Gastrocnemius medialis (tissue), 4 donors: ENCODE measurements at regions not wholly inside any gene's neighbourhood (a gene's known extent, or its start where the extent isn't known, plus 50 kb on each side); places are given as distances from the start of the nearest gene placed in this dataset.

Experiments
- ATAC-seq, 2 donors: fragments of 150-250 bp; one replicate each; pipeline ENCODE4 v1.9.1; 2016
- DNase-seq, 2 donors: peaks; one replicate each; pipeline ENCODE4 v3.0.0-alpha.2; 2019
- H3K27ac ChIP-seq, 4 donors: fragments of 200-600 bp; sonication (generic); 1 replicate in 1 of 4; 2 replicates in 3 of 4; pipeline ENCODE4 v1.5.1; 2016 to 2018; ENCODE audit warnings: mild to moderate bottlenecking in 2 of 4, moderate library complexity in 1 of 4
- H3K27me3 ChIP-seq, 3 donors: fragments of 200-600 bp; sonication (generic) in 2 of 3; 1 replicate in 1 of 3; 2 replicates in 2 of 3; pipeline versions ENCODE4 v1.5.1 to v1.6.0; 2016 to 2019; ENCODE audit warnings: mild to moderate bottlenecking in 1 of 3, moderate library complexity in 1 of 3
- H3K36me3 ChIP-seq, 2 donors: fragments of 200-600 bp; sonication (generic) in 1 of 2; one replicate each; pipeline ENCODE4 v1.5.1; 2017 to 2018
- H3K4me1 ChIP-seq, 2 donors: fragments of 200-600 bp; sonication (generic) in 1 of 2; one replicate each; pipeline ENCODE4 v1.5.1; 2016 to 2017; ENCODE audit warnings: mild to moderate bottlenecking in 2 of 2
- H3K4me3 ChIP-seq, 4 donors: fragments of 200-600 bp; sonication (generic) in 3 of 4; 1 replicate in 1 of 4; 2 replicates in 3 of 4; pipeline ENCODE4 v1.5.1; 2016 to 2019; ENCODE audit warnings: mild to moderate bottlenecking in 2 of 4
- H3K9me3 ChIP-seq, 3 donors: fragments of 200-600 bp; sonication (generic) in 2 of 3; 1 replicate in 1 of 3; 2 replicates in 2 of 3; pipeline ENCODE4 v1.5.1; 2016 to 2019
- POLR2A ChIP-seq, 2 donors: fragments of 450-650 bp; IDR thresholded peaks; one replicate each; pipeline ENCODE4 v1.6.1; 2017; ENCODE audit warnings: antibody characterized with exemption in 2 of 2, mild to moderate bottlenecking in 2 of 2, moderate library complexity in 2 of 2
- in situ Hi-C, 4 donors: fragments of 200-750 bp; cut with MboI; loops; one replicate each; pipeline versions ENCODE4 v1.15.0 to v1.8.0; 2017; ENCODE audit warnings: low sequenced_read_pairs in 4 of 4
- intact Hi-C: fragments of 100-400 bp; cut with DNase I; formaldehyde crosslinking; loops from one replicate; pipeline ENCODE4 v1.15.1; 2023; ENCODE audit warnings: low total_unique reads
- TF ChIP-seq, protein P1 (sequence below), 5 experiments: fragments of 450-650 bp in 3 of 5; fragments of 200-600 bp in 2 of 5; sonication (generic) in 2 of 5; IDR thresholded peaks in 4 of 5; conservative IDR thresholded peaks in 1 of 5; 1 replicate in 4 of 5; 2 replicates in 1 of 5; pipeline ENCODE4 v1.5.1; 2016 to 2019; ENCODE audit warnings: antibody characterized with exemption in 5 of 5, mild to moderate bottlenecking in 3 of 5, moderate library complexity in 3 of 5

DNA sequence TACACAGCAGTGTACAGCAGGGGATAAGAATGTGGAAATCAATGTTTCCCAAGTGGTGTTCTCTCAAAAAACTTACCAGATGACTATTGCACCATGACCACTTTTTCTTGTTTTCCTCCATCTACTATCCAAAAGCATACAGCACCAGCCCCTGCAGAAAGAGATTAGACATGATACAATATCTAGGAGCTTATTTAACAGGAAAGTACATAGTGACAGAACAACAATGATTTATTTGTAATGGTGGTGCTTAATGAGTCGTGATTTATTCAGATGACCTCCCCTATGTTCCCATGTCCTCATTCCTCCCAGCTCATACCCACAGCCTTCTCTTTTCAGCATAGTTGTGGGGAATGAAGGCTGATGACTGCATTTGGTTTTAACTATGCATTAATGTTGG lies 413.6 kb downstream of the BTG1 start:
- Histone ChIP-seq H3K36me3 (no peaks in the 10 kb centered on the region), H3K27me3 (no peaks in the 10 kb centered on the region), H3K27ac (no peak overlapping the region), H3K4me3 (no peak overlapping the region), H3K9me3 (no peaks in the 10 kb centered on the region), H3K4me1 (no peaks in the 10 kb centered on the region)
- intact Hi-C loops = no loop called here
- DNase-seq = no peak
- in situ Hi-C loops = no loop called here
- TF ChIP-seq POLR2A (IDR thresholded peaks at IDR 0.05) = no peak
- TF ChIP-seq, protein P1, sequence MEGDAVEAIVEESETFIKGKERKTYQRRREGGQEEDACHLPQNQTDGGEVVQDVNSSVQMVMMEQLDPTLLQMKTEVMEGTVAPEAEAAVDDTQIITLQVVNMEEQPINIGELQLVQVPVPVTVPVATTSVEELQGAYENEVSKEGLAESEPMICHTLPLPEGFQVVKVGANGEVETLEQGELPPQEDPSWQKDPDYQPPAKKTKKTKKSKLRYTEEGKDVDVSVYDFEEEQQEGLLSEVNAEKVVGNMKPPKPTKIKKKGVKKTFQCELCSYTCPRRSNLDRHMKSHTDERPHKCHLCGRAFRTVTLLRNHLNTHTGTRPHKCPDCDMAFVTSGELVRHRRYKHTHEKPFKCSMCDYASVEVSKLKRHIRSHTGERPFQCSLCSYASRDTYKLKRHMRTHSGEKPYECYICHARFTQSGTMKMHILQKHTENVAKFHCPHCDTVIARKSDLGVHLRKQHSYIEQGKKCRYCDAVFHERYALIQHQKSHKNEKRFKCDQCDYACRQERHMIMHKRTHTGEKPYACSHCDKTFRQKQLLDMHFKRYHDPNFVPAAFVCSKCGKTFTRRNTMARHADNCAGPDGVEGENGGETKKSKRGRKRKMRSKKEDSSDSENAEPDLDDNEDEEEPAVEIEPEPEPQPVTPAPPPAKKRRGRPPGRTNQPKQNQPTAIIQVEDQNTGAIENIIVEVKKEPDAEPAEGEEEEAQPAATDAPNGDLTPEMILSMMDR (IDR thresholded peaks at IDR 0.05 in 4 of 5, conservative IDR thresholded peaks at IDR 0.05 in 1 of 5) = no peak
- no peak for ATAC-seq

DNA sequence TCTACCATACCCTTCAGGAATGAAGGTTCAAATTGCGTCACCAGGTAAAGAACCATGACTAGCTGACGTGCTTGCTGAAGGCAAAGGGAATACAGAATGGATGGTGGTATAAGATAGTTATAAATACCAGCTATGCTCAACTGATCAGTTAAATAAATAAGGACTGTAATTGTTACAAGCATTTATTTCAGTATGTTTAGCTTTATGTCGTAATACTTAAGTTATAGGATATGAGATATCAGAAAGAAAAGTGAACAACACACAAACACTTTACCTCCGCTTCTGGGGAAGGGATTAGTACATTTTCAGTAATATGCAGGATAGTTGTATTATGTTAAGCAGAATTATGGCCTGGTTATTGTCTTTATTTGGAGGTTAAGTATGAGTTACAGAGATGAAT lies 416.1 kb downstream of the BTG1 start:
- Histone ChIP-seq H3K27ac (no peak overlapping the region), H3K4me1 (no peaks in the 10 kb centered on the region), H3K4me3 (no peak overlapping the region), H3K36me3 (no peaks in the 10 kb centered on the region), H3K27me3 (no peaks in the 10 kb centered on the region), H3K9me3 (no peaks in the 10 kb centered on the region)
- no peak for DNase-seq
- intact Hi-C loops (no loop called here), in situ Hi-C loops (no loop called here)
- TF ChIP-seq, protein P1 (IDR thresholded peaks at IDR 0.05 in 4 of 5, conservative IDR thresholded peaks at IDR 0.05 in 1 of 5) = no peak
- TF ChIP-seq POLR2A (IDR thresholded peaks at IDR 0.05) = no peak
- ATAC-seq = no peak

DNA sequence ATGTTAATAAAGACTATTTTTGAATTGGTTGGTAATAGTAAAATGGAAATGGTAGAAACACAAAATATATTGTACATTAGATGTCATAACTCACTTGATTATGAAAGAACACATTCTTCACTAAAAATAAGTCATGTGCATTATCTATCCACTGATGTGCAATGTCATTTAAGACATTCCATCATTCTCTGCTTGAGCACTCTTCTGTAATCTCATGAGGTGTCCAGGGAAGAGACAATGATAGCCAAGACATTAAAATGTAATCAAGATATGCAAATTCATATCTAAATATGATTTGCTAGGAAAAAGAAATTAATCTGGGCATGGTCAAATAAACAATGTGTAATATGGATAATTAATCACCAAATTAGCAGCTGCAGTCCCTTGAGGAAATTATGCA lies 422.5 kb downstream of the BTG1 start:
- intact Hi-C loops = no loop called here

DNA sequence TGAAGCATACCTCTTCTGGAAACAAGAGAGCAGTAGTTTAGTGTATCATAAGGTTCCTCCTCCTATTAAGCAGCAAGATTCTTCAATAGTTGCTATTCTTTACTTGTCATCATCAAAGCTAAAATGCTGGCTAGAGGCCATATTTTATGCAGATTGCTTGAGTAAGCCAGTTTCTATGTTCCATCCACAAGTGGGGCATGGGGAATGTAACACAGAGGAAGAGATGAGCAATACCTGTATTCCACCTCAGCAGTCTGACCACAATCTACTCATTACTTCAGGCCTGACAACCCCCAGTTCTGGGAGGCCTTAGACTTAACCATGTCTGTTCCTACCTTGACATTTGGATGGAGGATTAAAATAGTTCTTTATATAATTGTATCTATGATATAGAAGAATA lies 423.6 kb downstream of the BTG1 start:
- no peak for ATAC-seq

More for the DNA sequence above, 422.5 kb downstream of the BTG1 start:
- no peak for DNase-seq
- Histone ChIP-seq H3K4me1 (no peaks in the 10 kb centered on the region), H3K36me3 (no peaks in the 10 kb centered on the region), H3K27ac (no peak overlapping the region), H3K9me3 (no peaks in the 10 kb centered on the region), H3K27me3 (no peaks in the 10 kb centered on the region), H3K4me3 (no peak overlapping the region)
- in situ Hi-C loops = no loop called here
- no peak for ATAC-seq
- TF ChIP-seq, protein P1 (IDR thresholded peaks at IDR 0.05 in 4 of 5, conservative IDR thresholded peaks at IDR 0.05 in 1 of 5) = no peak
- TF ChIP-seq POLR2A (IDR thresholded peaks at IDR 0.05) = no peak

GRCh38 chr12:91721023-91721422 lies 424.6 kb downstream of the BTG1 start:
- no peaks in the 10 kb centered on the region for H3K4me1 ChIP-seq
- in situ Hi-C loops (no loop called here), intact Hi-C loops (no loop called here)
- ATAC-seq (no peak), DNase-seq (no peak)
- no peak for TF ChIP-seq POLR2A (IDR thresholded peaks at IDR 0.05)
- TF ChIP-seq, protein P1 (IDR thresholded peaks at IDR 0.05 in 4 of 5, conservative IDR thresholded peaks at IDR 0.05 in 1 of 5) = no peak
- no peaks in the 10 kb centered on the region for H3K9me3 ChIP-seq
- no peak overlapping the region for H3K4me3 ChIP-seq
- no peaks in the 10 kb centered on the region for H3K27me3 ChIP-seq
- H3K36me3 ChIP-seq = no peaks in the 10 kb centered on the region
- H3K27ac ChIP-seq = no peak overlapping the region

More for the DNA sequence above, 423.6 kb downstream of the BTG1 start:
- DNase-seq = no peak
- Histone ChIP-seq H3K4me3 (no peak overlapping the region), H3K27ac (no peak overlapping the region), H3K9me3 (no peaks in the 10 kb centered on the region), H3K4me1 (no peaks in the 10 kb centered on the region), H3K36me3 (no peaks in the 10 kb centered on the region), H3K27me3 (no peaks in the 10 kb centered on the region)
- in situ Hi-C loops (no loop called here), intact Hi-C loops (no loop called here)
- TF ChIP-seq, protein P1 (IDR thresholded peaks at IDR 0.05 in 4 of 5, conservative IDR thresholded peaks at IDR 0.05 in 1 of 5) = no peak
- TF ChIP-seq POLR2A (IDR thresholded peaks at IDR 0.05) = no peak
